H9 (cell line): ENCODE measurements at regions not wholly inside any gene's neighbourhood (a gene's known extent, or its start where the extent isn't known, plus 50 kb on each side); places are given as distances from the start of the nearest gene placed in this dataset.

ENCODE experiments used
- DNase-seq: peaks from one replicate; pipeline ENCODE4 v3.0.0-alpha.2; 2017
- H2AFZ ChIP-seq: one replicate; pipeline ENCODE4 v1.6.1; 2013; ENCODE audit warnings: mild to moderate bottlenecking, low read length, control low read depth, moderate library complexity
- H2AK5ac ChIP-seq: 2 replicates; pipeline ENCODE4 v1.6.1; 2013; ENCODE audit warnings: low read length, control low read depth, mixed read lengths; ENCODE audit not compliant: insufficient read length
- H2BK120ac ChIP-seq: one replicate; pipeline ENCODE4 v1.6.1; 2013; ENCODE audit warnings: low read depth, mild to moderate bottlenecking, low read length, control low read depth, inconsistent platforms; ENCODE audit not compliant: poor library complexity, severe bottlenecking
- H2BK12ac ChIP-seq: 2 replicates; pipeline ENCODE4 v1.6.1; 2013; ENCODE audit warnings: low read length, control low read depth, mixed read lengths, low read depth; ENCODE audit not compliant: insufficient read length
- H2BK15ac ChIP-seq: 2 replicates; pipeline ENCODE4 v1.6.1; 2013; ENCODE audit warnings: low read depth, low read length, control low read depth
- H2BK20ac ChIP-seq: one replicate; pipeline ENCODE4 v1.6.1; 2013; ENCODE audit warnings: low read depth, mild to moderate bottlenecking, low read length, control low read depth, inconsistent platforms; ENCODE audit not compliant: poor library complexity, severe bottlenecking
- H2BK5ac ChIP-seq: 2 replicates; pipeline ENCODE4 v1.6.1; 2013; ENCODE audit warnings: low read length, control low read depth, mixed read lengths; ENCODE audit not compliant: insufficient read length
- H3K14ac ChIP-seq: 2 replicates; pipeline ENCODE4 v1.6.1; 2013; ENCODE audit warnings: low read length, control low read depth; ENCODE audit not compliant: insufficient read depth
- H3K18ac ChIP-seq: 2 replicates; pipeline ENCODE4 v1.6.1; 2013; ENCODE audit warnings: low read depth, mild to moderate bottlenecking, mixed read lengths, low read length, control low read depth; ENCODE audit not compliant: insufficient read length
- H3K23ac ChIP-seq: 2 replicates; pipeline ENCODE4 v1.6.1; 2013; ENCODE audit warnings: low read length, control low read depth, mixed read lengths, low read depth; ENCODE audit not compliant: insufficient read length
- H3K23me2 ChIP-seq: 2 replicates; pipeline ENCODE4 v1.6.1; 2013; ENCODE audit warnings: low read depth, mild to moderate bottlenecking, mixed read lengths, low read length, control low read depth; ENCODE audit not compliant: insufficient read length, poor library complexity, severe bottlenecking
- H3K27ac ChIP-seq: 2 replicates; pipeline ENCODE4 v1.5.1; 2013; ENCODE audit warnings: low read length, control low read depth, mixed read lengths, low read depth; ENCODE audit not compliant: insufficient read length
- H3K27me3 ChIP-seq: 2 replicates; pipeline ENCODE4 v1.6.1; 2013; ENCODE audit warnings: low read length, control low read depth, inconsistent platforms; ENCODE audit not compliant: insufficient read depth
- H3K4ac ChIP-seq: 2 replicates; pipeline ENCODE4 v1.6.1; 2013; ENCODE audit warnings: low read depth, mild to moderate bottlenecking, control low read depth, inconsistent platforms, low read length, moderate library complexity
- H3K4me1 ChIP-seq: 2 replicates; pipeline ENCODE4 v1.6.1; 2013; ENCODE audit warnings: low read length, control low read depth, inconsistent platforms; ENCODE audit not compliant: insufficient read depth
- H3K4me2 ChIP-seq: 2 replicates; pipeline ENCODE4 v1.6.1; 2013; ENCODE audit warnings: low read length, control low read depth, mixed read lengths; ENCODE audit not compliant: insufficient read length, insufficient read depth
- H3K56ac ChIP-seq: 2 replicates; pipeline ENCODE4 v1.6.1; 2013; ENCODE audit warnings: low read depth, mild to moderate bottlenecking, mixed read lengths, low read length, control low read depth; ENCODE audit not compliant: insufficient read length
- H3K79me1 ChIP-seq: 2 replicates; pipeline ENCODE4 v1.6.1; 2013; ENCODE audit warnings: low read depth, mild to moderate bottlenecking, moderate library complexity, low read length, control low read depth, inconsistent platforms; ENCODE audit not compliant: insufficient read depth, poor library complexity, severe bottlenecking
- H3K79me2 ChIP-seq: 2 replicates; pipeline ENCODE4 v1.6.1; 2013; ENCODE audit warnings: low read length, control low read depth, inconsistent platforms; ENCODE audit not compliant: insufficient read depth
- H3K9ac ChIP-seq: 2 replicates; pipeline ENCODE4 v1.6.1; 2013; ENCODE audit warnings: low read length, control low read depth, mixed read lengths; ENCODE audit not compliant: insufficient read length; ENCODE audit errors: extremely low read depth
- H3K9me3 ChIP-seq: one replicate; pipeline ENCODE4 v1.6.1; 2013; ENCODE audit warnings: low read depth, low read length, inconsistent platforms; ENCODE audit not compliant: control insufficient read depth
- H3T11ph ChIP-seq: one replicate; pipeline ENCODE4 v1.6.1; 2013; ENCODE audit warnings: mild to moderate bottlenecking, low read length, control low read depth, inconsistent platforms
- H4K20me1 ChIP-seq: one replicate; pipeline ENCODE4 v1.6.1; 2013; ENCODE audit not compliant: control insufficient read depth, insufficient read length, insufficient read depth
- H4K5ac ChIP-seq: 2 replicates; pipeline ENCODE4 v1.6.1; 2013; ENCODE audit warnings: low read depth, mild to moderate bottlenecking, mixed read lengths, low read length, control low read depth; ENCODE audit not compliant: insufficient read length
- H4K8ac ChIP-seq: replicated peaks from 2 replicates; pipeline ENCODE4 v1.6.1; 2013; ENCODE audit warnings: low read length, control low read depth, mixed read lengths, low read depth; ENCODE audit not compliant: insufficient read length
- H4K91ac ChIP-seq: 2 replicates; pipeline ENCODE4 v1.6.1; 2013; ENCODE audit warnings: low read depth, mild to moderate bottlenecking, moderate library complexity, mixed read lengths, low read length, control low read depth; ENCODE audit not compliant: insufficient read length
- H3K27ac Mint-ChIP-seq, 3 experiments: 2 replicates in 2 of 3; 3 replicates in 1 of 3; pipeline ENCODE4 v1.8.0; 2020 to 2021; ENCODE audit warnings: mixed read lengths in 3 of 3, mild to moderate bottlenecking in 1 of 3, moderate library complexity in 1 of 3
- H3K27me3 Mint-ChIP-seq: 2 replicates; pipeline ENCODE4 v1.8.0; 2021; ENCODE audit warnings: low read depth, mild to moderate bottlenecking, moderate library complexity, mixed read lengths
- H3K36me3 Mint-ChIP-seq, 3 experiments: 2 replicates in 2 of 3; 3 replicates in 1 of 3; pipeline ENCODE4 v1.8.0; 2020 to 2021; ENCODE audit warnings: low read depth in 3 of 3, mixed read lengths in 3 of 3; ENCODE audit not compliant: insufficient read depth in 1 of 3
- H3K4me1 Mint-ChIP-seq, 2 experiments: 2 replicates each; pipeline ENCODE4 v1.8.0; 2020; ENCODE audit warnings: mixed read lengths in 2 of 2
- H3K4me3 Mint-ChIP-seq, 2 experiments: 2 replicates in 1 of 2; 3 replicates in 1 of 2; pipeline ENCODE4 v1.8.0; 2020 to 2021; ENCODE audit warnings: mild to moderate bottlenecking in 2 of 2, mixed read lengths in 2 of 2, moderate library complexity in 1 of 2
- H3K9me3 Mint-ChIP-seq, 2 experiments: 2 replicates in 1 of 2; 3 replicates in 1 of 2; pipeline ENCODE4 v1.8.0; 2020; ENCODE audit warnings: mild to moderate bottlenecking in 2 of 2, mixed read lengths in 2 of 2, moderate library complexity in 1 of 2
- WGBS: extraction: QIAGEN DNeasy Blood & Tissue Kit; methylation state at CpG from one replicate; pipeline ENCODE4 v1.1.7; 2013; ENCODE audit warnings: missing lambda C conversion rate, low lambda C conversion rate, mixed read lengths; ENCODE audit not compliant: insufficient read length; ENCODE audit errors: extremely low coverage; 5-methylcytosine and 5-hydroxymethylcytosine counted together
- TF ChIP-seq, protein P1 (sequence below): fragments of 200-600 bp; sonication (generic); conservative IDR thresholded peaks from 3 replicates; pipeline ENCODE4 v1.8.0; 2021; ENCODE audit warnings: antibody characterized with exemption, mild to moderate bottlenecking

DNA sequence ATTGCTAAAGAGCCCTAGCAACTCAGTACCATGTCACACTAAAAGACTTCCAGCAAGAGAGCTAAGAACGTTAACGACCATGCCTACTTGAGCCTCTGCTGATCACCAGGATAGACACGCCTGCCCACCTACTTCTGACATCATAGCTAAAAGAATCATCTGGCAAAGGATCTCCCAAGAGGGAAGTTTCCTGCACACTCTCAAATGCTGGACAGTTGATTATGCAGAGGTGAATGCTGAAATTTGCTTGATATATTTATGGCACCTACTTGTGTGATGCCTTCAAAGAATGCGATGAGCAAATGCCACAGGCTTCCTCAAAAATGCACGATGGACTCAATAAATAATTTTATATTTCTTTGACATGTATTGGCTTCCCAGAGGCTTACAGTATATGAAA lies 113.6 kb downstream of the GALC start:
- Histone ChIP-seq H2BK15ac (no peak overlapping the region), H4K5ac (no peak overlapping the region), H2AFZ (no peak overlapping the region), H3K4ac (no peak overlapping the region), H3K4me1 (no peaks in the 10 kb centered on the region), H3K79me2 (no peaks in the 10 kb centered on the region), H3K9ac (no peak overlapping the region), H3K23me2 (no peaks in the 10 kb centered on the region), H2BK20ac (no peak overlapping the region), H3K27ac (no peak overlapping the region), H3K18ac (no peak overlapping the region), H3K23ac (no peak overlapping the region), H4K91ac (no peak overlapping the region), H3K79me1 (no peaks in the 10 kb centered on the region), H3K4me2 (no peak overlapping the region), H2BK12ac (no peak overlapping the region), H3T11ph (no peak overlapping the region), H4K8ac (no peak overlapping the region), H3K14ac (no peak overlapping the region), H2BK120ac (no peak overlapping the region), H3K9me3 (no peaks in the 10 kb centered on the region), H3K27me3 (no peaks in the 10 kb centered on the region; the same call in 1 of the 2 replicates), H3K56ac (no peak overlapping the region), H2BK5ac (no peak overlapping the region), H2AK5ac (no peak overlapping the region), H4K20me1 (no peaks in the 10 kb centered on the region)
- no CpG with 5 or more reads among the region's 5 CpGs for WGBS
- Mint-ChIP-seq H3K27me3 (no peaks in the 10 kb centered on the region; the same call in none of the 2 replicates), H3K4me1 (no peaks in the 10 kb centered on the region), H3K27ac (no peak overlapping the region), H3K9me3 (no peaks in the 10 kb centered on the region; a peak in 1 of 5 replicates), H3K36me3 (no peaks in the 10 kb centered on the region), H3K4me3 (no peak overlapping the region)
- TF ChIP-seq, protein P1, sequence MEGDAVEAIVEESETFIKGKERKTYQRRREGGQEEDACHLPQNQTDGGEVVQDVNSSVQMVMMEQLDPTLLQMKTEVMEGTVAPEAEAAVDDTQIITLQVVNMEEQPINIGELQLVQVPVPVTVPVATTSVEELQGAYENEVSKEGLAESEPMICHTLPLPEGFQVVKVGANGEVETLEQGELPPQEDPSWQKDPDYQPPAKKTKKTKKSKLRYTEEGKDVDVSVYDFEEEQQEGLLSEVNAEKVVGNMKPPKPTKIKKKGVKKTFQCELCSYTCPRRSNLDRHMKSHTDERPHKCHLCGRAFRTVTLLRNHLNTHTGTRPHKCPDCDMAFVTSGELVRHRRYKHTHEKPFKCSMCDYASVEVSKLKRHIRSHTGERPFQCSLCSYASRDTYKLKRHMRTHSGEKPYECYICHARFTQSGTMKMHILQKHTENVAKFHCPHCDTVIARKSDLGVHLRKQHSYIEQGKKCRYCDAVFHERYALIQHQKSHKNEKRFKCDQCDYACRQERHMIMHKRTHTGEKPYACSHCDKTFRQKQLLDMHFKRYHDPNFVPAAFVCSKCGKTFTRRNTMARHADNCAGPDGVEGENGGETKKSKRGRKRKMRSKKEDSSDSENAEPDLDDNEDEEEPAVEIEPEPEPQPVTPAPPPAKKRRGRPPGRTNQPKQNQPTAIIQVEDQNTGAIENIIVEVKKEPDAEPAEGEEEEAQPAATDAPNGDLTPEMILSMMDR = no peak
- DNase-seq = no peak
